Epithelial cell of esophagus (primary cell): ENCODE measurements at regions not wholly inside any gene's neighbourhood (a gene's known extent, or its start where the extent isn't known, plus 50 kb on each side); places are given as distances from the start of the nearest gene placed in this dataset.

ENCODE experiments used
- DNase-seq: peaks from one replicate; pipeline ENCODE4 v3.0.0; 2010; ENCODE audit warnings: low read depth
- H3K4me3 ChIP-seq: 2 replicates; pipeline ENCODE4 v1.5.1; 2011; ENCODE audit warnings: mild to moderate bottlenecking, low read length, control low read depth
- CTCF ChIP-seq: IDR thresholded peaks from 2 replicates; pipeline ENCODE4 v1.5.1; 2011; ENCODE audit warnings: low read depth, mild to moderate bottlenecking, low read length, control low read depth, inconsistent platforms; ENCODE audit not compliant: insufficient read depth; ENCODE audit errors: missing control alignments

- TF ChIP-seq CTCF, result no peak
- peak; percentile 77 for DNase-seq
- no peak overlapping the region for H3K4me3 ChIP-seq
Observed at GRCh38 chr20:8073024-8073832, 53.7 kb upstream of the TMX4 start.

- no peak overlapping the region for H3K4me3 ChIP-seq
- no peak for DNase-seq
- TF ChIP-seq CTCF, result no peak
Observed at GRCh38 chr20:8074931-8075330, 55.4 kb upstream of the TMX4 start.

- TF ChIP-seq CTCF, result no peak
- H3K4me3 ChIP-seq, result no peak overlapping the region
- no peak for DNase-seq
Observed at GRCh38 chr20:8076306-8077136, 55.5 kb upstream of the PLCB1 start.

- TF ChIP-seq CTCF, result no peak
- no peak for DNase-seq
- no peak overlapping the region for H3K4me3 ChIP-seq
Observed at GRCh38 chr20:8077137-8077466, 55.0 kb upstream of the PLCB1 start.

- no peak for TF ChIP-seq CTCF
- DNase-seq, result no peak
- H3K4me3 ChIP-seq, result no peak overlapping the region
Observed at GRCh38 chr20:8078528-8078914, 53.5 kb upstream of the PLCB1 start.

GRCh38 chr20:8079976-8080375 lies 52.1 kb upstream of the PLCB1 start:
- TF ChIP-seq CTCF, result no peak
- DNase-seq, result no peak
- H3K4me3 ChIP-seq, result no peak overlapping the region

- H3K4me3 ChIP-seq, result no peak overlapping the region
- peak; percentile 21 for DNase-seq
- peak; percentile 45 for TF ChIP-seq CTCF
Observed at GRCh38 chr20:8082025-8082424, 50.0 kb upstream of the PLCB1 start.
